Lower leg skin (tissue), 4 donors: ENCODE measurements at regions not wholly inside any gene's neighbourhood (a gene's known extent, or its start where the extent isn't known, plus 50 kb on each side); places are given as distances from the start of the nearest gene placed in this dataset.

Experiments used
- DNase-seq, 2 donors: peaks; one replicate each; pipeline ENCODE4 v3.0.0-alpha.2; 2019; ENCODE audit warnings: low spot score in 2 of 2
- H3K4me3 ChIP-seq: fragments of 200-600 bp; sonication (generic); 2 replicates; pipeline ENCODE4 v1.5.1; 2017; ENCODE audit warnings: mild to moderate bottlenecking, low read depth; ENCODE audit not compliant: poor library complexity, severe bottlenecking
- CTCF ChIP-seq, 3 donors: fragments of 450-650 bp; IDR thresholded peaks; one replicate each; pipeline ENCODE4 v1.5.1; 2016; ENCODE audit warnings: antibody characterized with exemption in 3 of 3, mild to moderate bottlenecking in 3 of 3, moderate library complexity in 2 of 3
- POLR2A ChIP-seq, 2 donors: fragments of 450-650 bp; IDR thresholded peaks; one replicate each; pipeline ENCODE4 v1.6.1; 2016 to 2017; ENCODE audit warnings: antibody characterized with exemption in 2 of 2, mild to moderate bottlenecking in 1 of 2, moderate library complexity in 1 of 2
- WGBS, 2 donors: methylation state at CpG; one replicate each; pipeline ENCODE4 v1.1.5; 2018; 5-methylcytosine and 5-hydroxymethylcytosine counted together
- intact Hi-C: fragments of 100-400 bp; cut with DNase I; formaldehyde crosslinking; loops from one replicate; pipeline ENCODE4 v1.15.0; 2023; ENCODE audit warnings: low total_unique reads

DNA sequence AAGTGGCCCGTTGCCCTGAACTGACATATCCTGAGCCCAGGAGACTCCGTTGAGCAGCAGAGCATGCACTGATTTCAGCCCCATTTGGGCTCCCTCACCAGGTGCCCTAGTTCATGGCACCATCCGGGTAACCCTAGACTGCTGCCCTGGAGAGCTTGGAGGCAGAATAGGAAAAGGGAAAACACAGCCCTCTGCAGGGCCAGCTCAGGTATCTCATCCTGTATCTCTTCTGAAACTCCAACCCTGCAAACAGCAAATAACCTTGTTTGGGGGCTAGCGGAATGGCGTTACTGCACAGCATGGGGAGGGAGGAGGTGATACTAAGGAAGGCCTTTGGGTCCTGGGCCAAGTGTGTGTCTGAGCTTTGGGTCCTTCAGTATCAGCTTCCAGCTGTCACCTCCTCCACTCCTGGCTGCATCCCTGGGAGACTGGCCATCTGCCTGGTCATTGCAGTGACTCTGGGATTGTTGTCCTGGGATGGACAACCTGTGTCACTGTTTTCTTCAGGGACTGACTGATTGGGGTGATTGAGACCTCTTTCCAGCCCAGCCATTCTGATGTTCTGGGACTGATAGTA, 233.8 kb upstream of the SKOR2 start:
- no peak overlapping the region for H3K4me3 ChIP-seq
- intact Hi-C loops = no loop called here
- DNase-seq = no peak
- 73 to 78% methylated on average over 5 of the region's 5 CpGs for WGBS, 2 donors
- TF ChIP-seq POLR2A (IDR thresholded peaks at IDR 0.05) (no peak), CTCF (IDR thresholded peaks at IDR 0.05) (no peak)

- 46 to 57% methylated on average over 2 of the region's 2 CpGs for WGBS, 2 donors
- no peak overlapping the region for H3K4me3 ChIP-seq
- intact Hi-C loops = no loop called here
- no peak for DNase-seq
- TF ChIP-seq CTCF (IDR thresholded peaks at IDR 0.05) (no peak), POLR2A (IDR thresholded peaks at IDR 0.05) (no peak)
These were observed 232.6 kb upstream of the SKOR2 start for GRCh38 chr18:47484068-47484467.

DNA sequence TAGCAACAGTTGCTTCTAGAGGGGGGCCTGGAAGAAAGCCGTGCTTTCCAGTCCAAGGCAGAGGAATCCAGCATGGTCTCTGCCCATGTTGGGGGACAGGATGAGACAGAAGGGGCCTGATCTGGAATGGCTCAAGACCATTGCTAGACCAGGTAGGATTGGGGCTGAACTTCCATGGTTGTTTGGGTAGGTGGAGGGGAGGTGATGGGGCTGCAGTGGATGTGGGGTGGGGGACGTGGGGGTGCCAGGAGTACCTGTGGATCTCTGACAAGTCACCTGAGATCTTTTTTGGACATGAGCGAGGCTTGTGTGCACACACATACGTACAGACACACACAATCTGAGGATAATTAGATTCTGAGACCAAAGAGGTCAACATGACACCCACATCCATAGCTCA, 228.7 kb upstream of the SKOR2 start:
- 74 to 79% methylated on average over 4 of the region's 4 CpGs for WGBS, 2 donors
- H3K4me3 ChIP-seq = no peak overlapping the region
- TF ChIP-seq CTCF (IDR thresholded peaks at IDR 0.05) (no peak), POLR2A (IDR thresholded peaks at IDR 0.05) (no peak)
- intact Hi-C loops = no loop called here
- DNase-seq = peak in 1 of 2 donors; percentile 54

DNA sequence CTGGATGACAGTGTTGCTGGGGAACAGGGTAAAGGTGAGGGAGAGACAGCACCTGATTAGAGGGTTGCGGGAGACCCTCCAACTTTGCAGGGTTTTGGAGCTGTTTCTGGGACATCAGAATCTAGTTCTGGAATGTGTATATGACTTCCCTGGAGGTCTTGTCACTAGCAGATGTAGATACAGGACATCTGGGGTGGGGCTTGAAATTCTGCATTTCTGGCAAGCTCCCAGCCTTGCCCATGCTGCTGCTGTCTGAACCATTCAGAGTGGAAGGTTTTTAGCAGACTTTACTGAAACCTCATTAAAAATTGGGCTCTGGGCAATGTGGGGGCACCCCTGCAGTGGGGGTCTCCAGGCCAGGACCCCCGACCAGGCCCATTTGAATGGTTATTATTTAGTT, 220.3 kb upstream of the SKOR2 start:
- no peak overlapping the region for H3K4me3 ChIP-seq
- WGBS, 2 donors = 64 to 67% methylated on average over 2 of the region's 2 CpGs
- peak in 1 of 2 donors; percentile 40 for DNase-seq
- TF ChIP-seq POLR2A (IDR thresholded peaks at IDR 0.05) (no peak), CTCF (IDR thresholded peaks at IDR 0.05) (no peak)
- intact Hi-C loops = no loop called here

DNA sequence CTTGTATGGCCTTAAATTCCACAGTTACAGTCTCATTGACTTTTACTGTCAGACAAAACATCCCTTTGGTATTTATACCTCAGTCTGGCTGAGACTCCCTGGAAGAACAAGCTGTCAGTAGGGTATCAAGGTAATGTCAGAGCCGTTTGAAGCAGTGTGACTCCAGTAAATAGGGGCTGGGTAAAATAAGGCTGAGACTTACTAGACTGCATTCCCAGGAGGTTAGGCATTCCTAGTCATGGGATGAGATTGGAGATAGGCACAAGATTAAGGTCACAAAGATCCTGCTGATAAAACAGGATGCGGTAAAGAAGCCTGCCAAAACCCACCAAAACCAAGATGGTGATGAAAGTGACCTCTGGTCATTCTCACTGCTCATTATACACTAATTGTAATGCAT, 219.5 kb upstream of the SKOR2 start:
- peak in 1 of 2 donors; percentile 3 for DNase-seq
- 48 to 68% methylated on average over 2 of the region's 2 CpGs for WGBS, 2 donors
- no peak for TF ChIP-seq CTCF (IDR thresholded peaks at IDR 0.05)
- TF ChIP-seq POLR2A (IDR thresholded peaks at IDR 0.05) = no peak
- H3K4me3 ChIP-seq = no peak overlapping the region
- intact Hi-C loops = no loop called here

DNA sequence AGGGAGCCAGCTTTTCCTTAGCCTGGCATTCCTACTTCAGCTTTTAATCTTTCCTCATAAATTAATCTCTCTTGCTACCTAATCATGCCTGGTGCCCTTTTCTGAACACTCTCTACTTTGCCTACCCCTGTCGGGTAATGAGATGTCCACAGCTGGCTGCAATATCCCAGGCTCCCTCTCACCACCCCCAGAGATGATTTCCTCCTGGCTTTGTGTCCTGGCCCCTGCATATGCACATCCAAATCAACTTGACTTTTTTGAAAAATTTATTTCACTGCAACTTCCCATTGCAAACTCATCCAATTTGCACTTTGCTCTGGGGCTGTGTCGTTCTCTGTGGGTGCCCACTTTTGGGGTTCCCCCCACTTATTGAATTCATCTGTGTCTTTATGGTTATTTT, 218.1 kb upstream of the SKOR2 start:
- intact Hi-C loops = no loop called here
- peak in 1 of 2 donors; percentile 39 for DNase-seq
- no peak overlapping the region for H3K4me3 ChIP-seq
- WGBS, 2 donors = 55 to 64% methylated on average over 2 of the region's 2 CpGs
- no peak for TF ChIP-seq CTCF (IDR thresholded peaks at IDR 0.05)
- TF ChIP-seq POLR2A (IDR thresholded peaks at IDR 0.05) = no peak
